GM23338 (cell line): ENCODE measurements at regions not wholly inside any gene's neighbourhood (a gene's known extent, or its start where the extent isn't known, plus 50 kb on each side); places are given as distances from the start of the nearest gene placed in this dataset.

Experiments
- ATAC-seq: fragments of 200-7000 bp; cut with Tn5 transposase; 3 replicates; pipeline ENCODE4 v1.9.1; 2020
- DNase-seq: peaks from one replicate; pipeline ENCODE4 v3.0.0-alpha.2; 2015; ENCODE audit warnings: low spot score
- H2AFZ ChIP-seq: fragments of 200-600 bp; sonication (generic); 2 replicates; pipeline ENCODE4 v1.8.0; 2016; ENCODE audit warnings: antibody characterized with exemption, mild to moderate bottlenecking, moderate library complexity
- H3F3A ChIP-seq: fragments of 200-600 bp; sonication (generic); replicated peaks from 2 replicates; pipeline ENCODE4 v1.8.0; 2017; ENCODE audit warnings: antibody characterized with exemption, mixed run types, low read depth
- H3K27ac ChIP-seq: fragments of 200-600 bp; sonication (generic); 2 replicates; pipeline ENCODE4 v1.6.1; 2016; ENCODE audit warnings: low read depth
- H3K27me3 ChIP-seq: fragments of 200-600 bp; sonication (generic); 2 replicates; pipeline ENCODE4 v1.8.0; 2016; ENCODE audit warnings: mild to moderate bottlenecking, mixed run types, moderate library complexity; ENCODE audit not compliant: insufficient read depth
- H3K36me3 ChIP-seq: fragments of 200-600 bp; sonication (generic); 2 replicates; pipeline ENCODE4 v1.8.0; 2016; ENCODE audit warnings: mild to moderate bottlenecking; ENCODE audit not compliant: insufficient read depth
- H3K4me1 ChIP-seq: fragments of 200-600 bp; sonication (generic); 2 replicates; pipeline ENCODE4 v1.8.0; 2016; ENCODE audit warnings: mild to moderate bottlenecking, moderate library complexity; ENCODE audit not compliant: insufficient read depth
- H3K4me2 ChIP-seq: fragments of 200-600 bp; sonication (generic); 2 replicates; pipeline ENCODE4 v1.7.1; 2017; ENCODE audit warnings: mixed run types
- H3K4me3 ChIP-seq: fragments of 200-600 bp; sonication (generic); 2 replicates; pipeline ENCODE4 v1.6.1; 2016; ENCODE audit warnings: mixed run types
- H3K79me2 ChIP-seq: fragments of 200-600 bp; sonication (generic); replicated peaks from 2 replicates; pipeline ENCODE4 v1.8.0; 2017; ENCODE audit warnings: mild to moderate bottlenecking; ENCODE audit not compliant: insufficient read depth
- H3K9me2 ChIP-seq: fragments of 200-600 bp; sonication (generic); 2 replicates; pipeline ENCODE4 v1.8.0; 2017; ENCODE audit not compliant: insufficient read depth
- H4K20me1 ChIP-seq: fragments of 200-600 bp; sonication (generic); replicated peaks from 2 replicates; pipeline ENCODE4 v1.8.0; 2017; ENCODE audit warnings: mild to moderate bottlenecking; ENCODE audit not compliant: insufficient read depth
- H3K27ac Mint-ChIP-seq: 2 replicates; pipeline ENCODE4 v1.8.0; 2020; ENCODE audit warnings: inconsistent platforms, mild to moderate bottlenecking, moderate library complexity, mixed read lengths
- H3K27me3 Mint-ChIP-seq: 3 replicates; pipeline ENCODE4 v1.8.0; 2022; ENCODE audit warnings: low read depth, mild to moderate bottlenecking, moderate library complexity, mixed read lengths, inconsistent platforms; ENCODE audit not compliant: insufficient read depth, poor library complexity
- H3K36me3 Mint-ChIP-seq: 3 replicates; pipeline ENCODE4 v1.8.0; 2021; ENCODE audit warnings: low read depth, mild to moderate bottlenecking, inconsistent platforms, moderate library complexity, mixed read lengths
- H3K4me1 Mint-ChIP-seq: 3 replicates; pipeline ENCODE4 v1.8.0; 2020; ENCODE audit warnings: mild to moderate bottlenecking, inconsistent platforms, mixed read lengths
- H3K4me3 Mint-ChIP-seq: 3 replicates; pipeline ENCODE4 v1.8.0; 2021; ENCODE audit warnings: moderate library complexity, mild to moderate bottlenecking, inconsistent platforms, mixed read lengths
- H3K9me3 Mint-ChIP-seq: 3 replicates; pipeline ENCODE4 v1.8.0; 2020; ENCODE audit warnings: moderate library complexity, mild to moderate bottlenecking, inconsistent platforms, mixed read lengths
- CREB1 ChIP-seq: fragments of 250-450 bp; sonication (Bioruptor Pico); IDR thresholded peaks from 2 replicates; pipeline ENCODE4 v1.5.0; 2020; ENCODE audit warnings: low read depth, mild to moderate bottlenecking, moderate library complexity
- EZH2 ChIP-seq: fragments of 200-600 bp; sonication (generic); IDR thresholded peaks from one replicate; pipeline ENCODE4 v1.8.0; 2017; ENCODE audit warnings: antibody characterized with exemption, mild to moderate bottlenecking, low read depth; ENCODE audit not compliant: unreplicated experiment
- EZH2phosphoT487 ChIP-seq: fragments of 200-600 bp; sonication (generic); IDR thresholded peaks from one replicate; pipeline ENCODE4 v1.8.1; 2018; ENCODE audit warnings: antibody characterized with exemption; ENCODE audit not compliant: unreplicated experiment
- NANOG ChIP-seq: IDR thresholded peaks from 2 replicates; pipeline ENCODE4 v1.6.1; 2016; ENCODE audit warnings: antibody characterized with exemption, borderline replicate concordance
- POLR2AphosphoS5 ChIP-seq: IDR thresholded peaks from 2 replicates; pipeline ENCODE4 v1.6.1; 2016; ENCODE audit warnings: antibody characterized with exemption, low read depth
- ZNF114 ChIP-seq: fragments of 250-450 bp; sonication (Bioruptor Pico); IDR thresholded peaks from 2 replicates; pipeline ENCODE4 v1.5.0; 2020; ENCODE audit warnings: mild to moderate bottlenecking, moderate library complexity
- ZNF331 ChIP-seq: fragments of 250-450 bp; sonication (Bioruptor Pico); IDR thresholded peaks from 2 replicates; pipeline ENCODE4 v1.5.0; 2020; ENCODE audit warnings: low read depth, mild to moderate bottlenecking, moderate library complexity
- TF ChIP-seq, protein P1 (sequence below), 2 experiments: fragments of 200-600 bp in 1 of 2; sonication (generic) in 1 of 2; conservative IDR thresholded peaks; 2 replicates each; pipeline versions ENCODE4 v1.5.1 to v1.6.1; 2016 to 2017; ENCODE audit warnings: antibody characterized with exemption in 2 of 2, low read depth in 2 of 2, mild to moderate bottlenecking in 2 of 2, moderate library complexity in 1 of 2
- TF ChIP-seq, protein P2 (sequence below): fragments of 250-450 bp; sonication (Bioruptor Pico); IDR thresholded peaks from 2 replicates; pipeline ENCODE4 v1.5.0; 2020; ENCODE audit warnings: mild to moderate bottlenecking, moderate library complexity
- TF ChIP-seq, protein P3 (sequence below): IDR thresholded peaks from 2 replicates; pipeline ENCODE4 v1.6.1; 2016; ENCODE audit warnings: antibody characterized with exemption

DNA sequence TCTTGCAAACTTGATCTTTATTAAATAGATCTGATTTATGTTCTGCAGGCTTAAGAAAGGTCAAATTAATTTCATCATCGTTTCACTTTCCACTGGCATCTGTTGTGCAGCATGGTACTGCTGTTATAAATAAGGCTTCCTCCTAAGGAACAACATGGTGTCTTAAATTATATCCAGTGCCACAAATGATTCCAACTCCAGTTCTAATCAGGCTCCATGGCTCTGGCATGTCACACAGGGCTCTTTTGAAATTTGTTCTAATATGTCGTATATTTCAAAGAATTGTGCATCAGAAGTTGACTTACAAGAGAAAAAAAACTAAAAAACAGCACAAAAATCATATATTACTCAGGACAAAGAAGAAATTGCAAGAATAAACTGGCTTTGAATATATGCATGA is 1090.8 kb upstream of the CELF2 start:
- Histone ChIP-seq H3K36me3 (no peaks in the 10 kb centered on the region), H2AFZ (no peak overlapping the region), H3F3A (no peaks in the 10 kb centered on the region), H3K27ac (no peak overlapping the region), H3K4me1 (no peaks in the 10 kb centered on the region), H3K27me3 (no peaks in the 10 kb centered on the region), H3K4me2 (no peak overlapping the region), H4K20me1 (no peaks in the 10 kb centered on the region), H3K9me2 (0 out of 2 replicates have a peak, but pooled peaks cover 3% of the 10 kb centered on the region), H3K4me3 (no peak overlapping the region), H3K79me2 (no peaks in the 10 kb centered on the region)
- Mint-ChIP-seq H3K27ac (no peak overlapping the region), H3K9me3 (peaks cover 6% of the 10 kb centered on the region; the same call in 2 of the 3 replicates), H3K36me3 (peaks cover 4% of the 10 kb centered on the region), H3K27me3 (no peaks in the 10 kb centered on the region), H3K4me3 (no peak overlapping the region), H3K4me1 (no peaks in the 10 kb centered on the region)
- ATAC-seq = no peak
- TF ChIP-seq NANOG (no peak), CREB1 (CRISPR knock-in tag) (no peak)
- TF ChIP-seq, protein P1, sequence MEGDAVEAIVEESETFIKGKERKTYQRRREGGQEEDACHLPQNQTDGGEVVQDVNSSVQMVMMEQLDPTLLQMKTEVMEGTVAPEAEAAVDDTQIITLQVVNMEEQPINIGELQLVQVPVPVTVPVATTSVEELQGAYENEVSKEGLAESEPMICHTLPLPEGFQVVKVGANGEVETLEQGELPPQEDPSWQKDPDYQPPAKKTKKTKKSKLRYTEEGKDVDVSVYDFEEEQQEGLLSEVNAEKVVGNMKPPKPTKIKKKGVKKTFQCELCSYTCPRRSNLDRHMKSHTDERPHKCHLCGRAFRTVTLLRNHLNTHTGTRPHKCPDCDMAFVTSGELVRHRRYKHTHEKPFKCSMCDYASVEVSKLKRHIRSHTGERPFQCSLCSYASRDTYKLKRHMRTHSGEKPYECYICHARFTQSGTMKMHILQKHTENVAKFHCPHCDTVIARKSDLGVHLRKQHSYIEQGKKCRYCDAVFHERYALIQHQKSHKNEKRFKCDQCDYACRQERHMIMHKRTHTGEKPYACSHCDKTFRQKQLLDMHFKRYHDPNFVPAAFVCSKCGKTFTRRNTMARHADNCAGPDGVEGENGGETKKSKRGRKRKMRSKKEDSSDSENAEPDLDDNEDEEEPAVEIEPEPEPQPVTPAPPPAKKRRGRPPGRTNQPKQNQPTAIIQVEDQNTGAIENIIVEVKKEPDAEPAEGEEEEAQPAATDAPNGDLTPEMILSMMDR (conservative IDR thresholded peaks at IDR 0.05; ENCODE audit: low read depth in 2 of 2) = no peak
- DNase-seq = no peak

GRCh38 chr10:9939716-9940115 is 1078.0 kb upstream of the CELF2 start:
- DNase-seq (no peak), ATAC-seq (no peak)
- Histone ChIP-seq H3K36me3 (no peaks in the 10 kb centered on the region), H4K20me1 (no peaks in the 10 kb centered on the region), H3K4me1 (no peaks in the 10 kb centered on the region), H3K4me3 (no peak overlapping the region), H3K4me2 (no peak overlapping the region), H3K27me3 (no peaks in the 10 kb centered on the region), H3K9me2 (peaks cover 4% of the 10 kb centered on the region; the same call in 1 of the 2 replicates), H3F3A (no peaks in the 10 kb centered on the region), H2AFZ (no peak overlapping the region), H3K27ac (no peak overlapping the region), H3K79me2 (no peaks in the 10 kb centered on the region)
- H3K4me1 Mint-ChIP-seq = no peaks in the 10 kb centered on the region
- no peaks in the 10 kb centered on the region; the same call in 2 of the 3 replicates for H3K9me3 Mint-ChIP-seq
- no peak overlapping the region for H3K4me3 Mint-ChIP-seq
- peaks cover 3% of the 10 kb centered on the region for H3K27me3 Mint-ChIP-seq
- no peak overlapping the region for H3K27ac Mint-ChIP-seq
- H3K36me3 Mint-ChIP-seq = no peaks in the 10 kb centered on the region
- TF ChIP-seq POLR2AphosphoS5 = no peak
- no peak for TF ChIP-seq ZNF114 (CRISPR knock-in tag)
- TF ChIP-seq EZH2 = no peak
- TF ChIP-seq EZH2phosphoT487 = no peak
- TF ChIP-seq, protein P1 (conservative IDR thresholded peaks at IDR 0.05; ENCODE audit: low read depth in 2 of 2) = no peak
- TF ChIP-seq, protein P2, sequence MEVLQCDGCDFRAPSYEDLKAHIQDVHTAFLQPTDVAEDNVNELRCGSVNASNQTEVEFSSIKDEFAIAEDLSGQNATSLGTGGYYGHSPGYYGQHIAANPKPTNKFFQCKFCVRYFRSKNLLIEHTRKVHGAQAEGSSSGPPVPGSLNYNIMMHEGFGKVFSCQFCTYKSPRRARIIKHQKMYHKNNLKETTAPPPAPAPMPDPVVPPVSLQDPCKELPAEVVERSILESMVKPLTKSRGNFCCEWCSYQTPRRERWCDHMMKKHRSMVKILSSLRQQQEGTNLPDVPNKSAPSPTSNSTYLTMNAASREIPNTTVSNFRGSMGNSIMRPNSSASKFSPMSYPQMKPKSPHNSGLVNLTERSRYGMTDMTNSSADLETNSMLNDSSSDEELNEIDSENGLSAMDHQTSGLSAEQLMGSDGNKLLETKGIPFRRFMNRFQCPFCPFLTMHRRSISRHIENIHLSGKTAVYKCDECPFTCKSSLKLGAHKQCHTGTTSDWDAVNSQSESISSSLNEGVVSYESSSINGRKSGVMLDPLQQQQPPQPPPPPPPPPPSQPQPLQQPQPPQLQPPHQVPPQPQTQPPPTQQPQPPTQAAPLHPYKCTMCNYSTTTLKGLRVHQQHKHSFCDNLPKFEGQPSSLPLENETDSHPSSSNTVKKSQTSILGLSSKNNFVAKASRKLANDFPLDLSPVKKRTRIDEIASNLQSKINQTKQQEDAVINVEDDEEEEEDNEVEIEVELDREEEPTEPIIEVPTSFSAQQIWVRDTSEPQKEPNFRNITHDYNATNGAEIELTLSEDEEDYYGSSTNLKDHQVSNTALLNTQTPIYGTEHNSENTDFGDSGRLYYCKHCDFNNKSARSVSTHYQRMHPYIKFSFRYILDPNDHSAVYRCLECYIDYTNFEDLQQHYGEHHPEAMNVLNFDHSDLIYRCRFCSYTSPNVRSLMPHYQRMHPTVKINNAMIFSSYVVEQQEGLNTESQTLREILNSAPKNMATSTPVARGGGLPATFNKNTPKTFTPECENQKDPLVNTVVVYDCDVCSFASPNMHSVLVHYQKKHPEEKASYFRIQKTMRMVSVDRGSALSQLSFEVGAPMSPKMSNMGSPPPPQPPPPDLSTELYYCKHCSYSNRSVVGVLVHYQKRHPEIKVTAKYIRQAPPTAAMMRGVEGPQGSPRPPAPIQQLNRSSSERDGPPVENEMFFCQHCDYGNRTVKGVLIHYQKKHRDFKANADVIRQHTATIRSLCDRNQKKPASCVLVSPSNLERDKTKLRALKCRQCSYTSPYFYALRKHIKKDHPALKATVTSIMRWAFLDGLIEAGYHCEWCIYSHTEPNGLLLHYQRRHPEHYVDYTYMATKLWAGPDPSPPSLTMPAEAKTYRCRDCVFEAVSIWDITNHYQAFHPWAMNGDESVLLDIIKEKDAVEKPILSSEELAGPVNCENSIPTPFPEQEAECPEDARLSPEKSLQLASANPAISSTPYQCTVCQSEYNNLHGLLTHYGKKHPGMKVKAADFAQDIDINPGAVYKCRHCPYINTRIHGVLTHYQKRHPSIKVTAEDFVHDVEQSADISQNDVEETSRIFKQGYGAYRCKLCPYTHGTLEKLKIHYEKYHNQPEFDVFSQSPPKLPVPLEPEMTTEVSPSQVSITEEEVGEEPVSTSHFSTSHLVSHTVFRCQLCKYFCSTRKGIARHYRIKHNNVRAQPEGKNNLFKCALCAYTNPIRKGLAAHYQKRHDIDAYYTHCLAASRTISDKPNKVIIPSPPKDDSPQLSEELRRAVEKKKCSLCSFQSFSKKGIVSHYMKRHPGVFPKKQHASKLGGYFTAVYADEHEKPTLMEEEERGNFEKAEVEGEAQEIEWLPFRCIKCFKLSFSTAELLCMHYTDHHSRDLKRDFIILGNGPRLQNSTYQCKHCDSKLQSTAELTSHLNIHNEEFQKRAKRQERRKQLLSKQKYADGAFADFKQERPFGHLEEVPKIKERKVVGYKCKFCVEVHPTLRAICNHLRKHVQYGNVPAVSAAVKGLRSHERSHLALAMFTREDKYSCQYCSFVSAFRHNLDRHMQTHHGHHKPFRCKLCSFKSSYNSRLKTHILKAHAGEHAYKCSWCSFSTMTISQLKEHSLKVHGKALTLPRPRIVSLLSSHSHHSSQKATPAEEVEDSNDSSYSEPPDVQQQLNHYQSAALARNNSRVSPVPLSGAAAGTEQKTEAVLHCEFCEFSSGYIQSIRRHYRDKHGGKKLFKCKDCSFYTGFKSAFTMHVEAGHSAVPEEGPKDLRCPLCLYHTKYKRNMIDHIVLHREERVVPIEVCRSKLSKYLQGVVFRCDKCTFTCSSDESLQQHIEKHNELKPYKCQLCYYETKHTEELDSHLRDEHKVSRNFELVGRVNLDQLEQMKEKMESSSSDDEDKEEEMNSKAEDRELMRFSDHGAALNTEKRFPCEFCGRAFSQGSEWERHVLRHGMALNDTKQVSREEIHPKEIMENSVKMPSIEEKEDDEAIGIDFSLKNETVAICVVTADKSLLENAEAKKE = no peak
- no peak for TF ChIP-seq NANOG
- TF ChIP-seq ZNF331 (CRISPR knock-in tag) = no peak
- TF ChIP-seq, protein P3, sequence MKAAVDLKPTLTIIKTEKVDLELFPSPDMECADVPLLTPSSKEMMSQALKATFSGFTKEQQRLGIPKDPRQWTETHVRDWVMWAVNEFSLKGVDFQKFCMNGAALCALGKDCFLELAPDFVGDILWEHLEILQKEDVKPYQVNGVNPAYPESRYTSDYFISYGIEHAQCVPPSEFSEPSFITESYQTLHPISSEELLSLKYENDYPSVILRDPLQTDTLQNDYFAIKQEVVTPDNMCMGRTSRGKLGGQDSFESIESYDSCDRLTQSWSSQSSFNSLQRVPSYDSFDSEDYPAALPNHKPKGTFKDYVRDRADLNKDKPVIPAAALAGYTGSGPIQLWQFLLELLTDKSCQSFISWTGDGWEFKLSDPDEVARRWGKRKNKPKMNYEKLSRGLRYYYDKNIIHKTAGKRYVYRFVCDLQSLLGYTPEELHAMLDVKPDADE = no peak
